RWPE2 (cell line): ENCODE measurements at regions not wholly inside any gene's neighbourhood (a gene's known extent, or its start where the extent isn't known, plus 50 kb on each side); places are given as distances from the start of the nearest gene placed in this dataset.

ENCODE experiments used
- ATAC-seq: fragments of 200-7000 bp; cut with Tn5 transposase; 3 replicates; pipeline ENCODE4 v1.9.1; 2021; ENCODE audit warnings: low read depth
- DNase-seq: peaks from one replicate; pipeline ENCODE4 v3.0.0-alpha.2; 2020; ENCODE audit warnings: low spot score
- H3K27ac ChIP-seq: fragments of 450-650 bp; 2 replicates; pipeline ENCODE4 v1.5.1; 2017; ENCODE audit warnings: mild to moderate bottlenecking; ENCODE audit not compliant: poor library complexity, severe bottlenecking
- H3K27me3 ChIP-seq: fragments of 250-450 bp; sonication (Bioruptor Pico); 2 replicates; pipeline ENCODE4 v1.5.1; 2021; ENCODE audit warnings: mild to moderate bottlenecking, moderate library complexity; ENCODE audit not compliant: insufficient read depth, poor library complexity, severe bottlenecking
- H3K36me3 ChIP-seq: fragments of 250-450 bp; sonication (Bioruptor Pico); 2 replicates; pipeline ENCODE4 v1.5.1; 2020; ENCODE audit warnings: low read depth, mild to moderate bottlenecking, moderate library complexity
- H3K4me1 ChIP-seq: fragments of 250-450 bp; sonication (Bioruptor Pico); 2 replicates; pipeline ENCODE4 v1.5.1; 2021; ENCODE audit warnings: mild to moderate bottlenecking, moderate library complexity; ENCODE audit not compliant: insufficient read depth, poor library complexity, severe bottlenecking
- H3K4me3 ChIP-seq: fragments of 250-450 bp; sonication (Bioruptor Pico); 2 replicates; pipeline ENCODE4 v1.5.1; 2021; ENCODE audit warnings: mild to moderate bottlenecking, moderate library complexity; ENCODE audit not compliant: severe bottlenecking
- H3K9me3 ChIP-seq: fragments of 250-450 bp; sonication (Bioruptor Pico); 2 replicates; pipeline ENCODE4 v1.5.1; 2021; ENCODE audit warnings: mild to moderate bottlenecking, moderate library complexity; ENCODE audit not compliant: severe bottlenecking
- CTCF ChIP-seq: fragments of 450-650 bp; IDR thresholded peaks from one replicate; pipeline ENCODE4 v1.5.1; 2017; ENCODE audit warnings: mild to moderate bottlenecking, moderate library complexity; ENCODE audit not compliant: poor library complexity, severe bottlenecking

DNA sequence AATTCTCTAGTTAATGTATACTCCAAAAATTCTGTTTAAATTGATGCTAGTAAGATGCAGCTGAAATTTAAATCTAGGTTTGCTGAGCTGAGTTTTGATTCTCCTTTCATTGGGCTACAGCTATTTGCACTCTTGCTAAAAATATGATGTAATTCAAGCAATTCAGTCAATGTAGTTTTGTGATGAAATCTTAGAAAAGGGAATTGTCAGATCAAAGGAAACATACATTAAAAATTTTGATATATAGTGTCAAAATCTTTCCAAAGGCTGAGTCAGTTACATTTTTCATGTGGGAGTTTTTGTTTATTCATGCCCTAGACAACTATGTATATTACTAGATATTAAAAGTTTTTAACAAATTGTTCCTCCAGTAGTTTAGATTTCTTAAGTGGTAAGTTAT, 334.9 kb upstream of the DAB2 start:
- Histone ChIP-seq H3K27ac (peak overlapping the region; percentile 62), H3K4me1 (peaks cover 33% of the 10 kb centered on the region), H3K4me3 (no peak overlapping the region), H3K27me3 (no peaks in the 10 kb centered on the region), H3K36me3 (no peaks in the 10 kb centered on the region), H3K9me3 (no peaks in the 10 kb centered on the region)
- TF ChIP-seq CTCF: no peak
- ATAC-seq: peak; percentile 48
- no peak for DNase-seq

DNA sequence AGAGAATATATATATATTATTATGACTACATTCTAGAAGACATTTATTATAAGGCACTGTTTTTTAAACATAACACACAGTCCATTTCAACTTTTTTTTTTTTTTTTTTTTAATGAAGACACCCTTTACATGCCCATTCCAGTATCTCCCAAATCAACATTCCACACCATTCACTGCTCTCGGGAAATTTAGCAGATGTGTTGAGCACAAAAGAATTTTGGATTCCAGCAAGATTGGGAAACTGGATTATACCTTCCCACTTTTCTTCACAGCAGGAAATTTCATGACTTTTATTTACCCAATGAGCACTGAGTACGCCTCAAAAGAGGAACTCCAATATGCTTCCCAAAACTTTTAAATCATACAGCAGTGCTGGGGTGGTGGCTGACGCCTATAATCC, 333.6 kb upstream of the DAB2 start:
- DNase-seq (no peak), ATAC-seq (no peak)
- no peak overlapping the region for H3K4me3 ChIP-seq
- H3K36me3 ChIP-seq: no peaks in the 10 kb centered on the region
- no peaks in the 10 kb centered on the region for H3K9me3 ChIP-seq
- no peaks in the 10 kb centered on the region for H3K27me3 ChIP-seq
- peaks cover 33% of the 10 kb centered on the region for H3K4me1 ChIP-seq
- no peak for TF ChIP-seq CTCF
- no peak overlapping the region for H3K27ac ChIP-seq

DNA sequence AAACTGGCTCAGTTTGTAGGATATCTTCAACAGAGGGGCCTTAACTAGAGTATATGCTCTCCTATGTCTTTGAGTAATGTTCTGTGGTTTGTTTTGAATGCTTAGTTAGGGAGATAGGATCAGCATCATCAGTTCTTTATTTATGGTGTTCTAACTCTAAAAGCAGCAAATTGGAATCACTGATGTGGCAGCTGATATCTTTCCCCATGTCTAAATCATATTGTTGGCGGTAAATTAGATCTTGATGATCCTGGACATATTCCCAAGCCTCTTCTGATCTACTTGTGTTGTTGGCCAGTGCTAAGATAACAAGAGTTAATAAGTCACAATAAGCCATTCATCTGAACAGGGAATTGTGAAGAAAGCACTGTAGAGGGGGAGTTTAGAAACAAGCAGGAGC, 332.4 kb upstream of the DAB2 start:
- H3K4me1 ChIP-seq: peaks cover 33% of the 10 kb centered on the region
- H3K27ac ChIP-seq: no peak overlapping the region
- H3K36me3 ChIP-seq: no peaks in the 10 kb centered on the region
- H3K9me3 ChIP-seq: peaks cover 3% of the 10 kb centered on the region
- no peak for DNase-seq
- H3K27me3 ChIP-seq: no peaks in the 10 kb centered on the region
- ATAC-seq: no peak
- no peak for TF ChIP-seq CTCF
- H3K4me3 ChIP-seq: no peak overlapping the region

- peak; percentile 76 for DNase-seq
- Histone ChIP-seq H3K27ac (peak overlapping the region; percentile 37), H3K9me3 (peaks cover 10% of the 10 kb centered on the region)
These were observed 331.2 kb upstream of the DAB2 start for GRCh38 chr5:39755986-39756385.

More at GRCh38 chr5:39755986-39756385, 331.2 kb upstream of the DAB2 start:
- H3K4me3 ChIP-seq: no peak overlapping the region
- ATAC-seq: peak; percentile 69
- no peaks in the 10 kb centered on the region for H3K27me3 ChIP-seq
- H3K4me1 ChIP-seq: peaks cover 28% of the 10 kb centered on the region
- H3K36me3 ChIP-seq: no peaks in the 10 kb centered on the region
- TF ChIP-seq CTCF: no peak
